GM12878 (cell line): ENCODE measurements at regions not wholly inside any gene's neighbourhood (a gene's known extent, or its start where the extent isn't known, plus 50 kb on each side); places are given as distances from the start of the nearest gene placed in this dataset.

ENCODE experiments used
- ATAC-seq: fragments of 200-7000 bp; cut with Tn5 transposase; 3 replicates; pipeline ENCODE4 v1.9.1; 2020; ENCODE audit warnings: mild to moderate bottlenecking, moderate library complexity
- BruUV-seq: library from RNA; stranded (reverse); fragments of 400-500 nt; replicated peaks from 2 replicates; lab custom pipeline; 2021; lab: Mats Ljungman, UMichigan
- CTCF ChIA-PET: fragments of 300-600 bp; sonication (Branson Sonifier 250); formaldehyde crosslinking; extraction: SDS; loops from one replicate; lab custom pipeline; 2021; ENCODE audit warnings: inconsistent platforms; lab: Yijun Ruan, JAX
- POLR2A ChIA-PET: fragments of 350-600 bp; formaldehyde crosslinking; extraction: SDS; loops from one replicate; lab custom pipeline; 2021; ENCODE audit warnings: inconsistent platforms; lab: Charles Lee
- RAD21 ChIA-PET: fragments of 300-600 bp; sonication (Branson Sonifier 250); formaldehyde crosslinking; loops from one replicate; lab custom pipeline; 2023; ENCODE audit warnings: antibody characterized with exemption; ENCODE audit not compliant: unreplicated experiment; lab: Charles Lee
- SMC1A ChIA-PET: fragments of 300-600 bp; sonication (Branson Sonifier 250); formaldehyde crosslinking; loops from one replicate; lab custom pipeline; 2023; ENCODE audit not compliant: unreplicated experiment, uncharacterized antibody; lab: Charles Lee
- DNase-seq: peaks from one replicate; pipeline ENCODE4 v3.0.0-alpha.2; 2011; ENCODE audit warnings: low read depth, low spot score
- FAIRE-seq: peaks from 3 replicates; lab custom pipeline; 2011; peaks lifted over from hg19 to GRCh38; lab: Jason Lieb, UNC
- H2AFZ ChIP-seq: 2 replicates; pipeline ENCODE4 v1.6.0; 2011; ENCODE audit warnings: low read depth, low read length, control low read depth; ENCODE audit not compliant: control insufficient read depth
- H3K27ac ChIP-seq: 2 replicates; pipeline ENCODE4 v1.5.1; 2011; ENCODE audit warnings: control low read depth; ENCODE audit not compliant: control insufficient read depth, insufficient read depth
- H3K27me3 ChIP-seq, 2 experiments: replicated peaks in 1 of 2; 2 replicates each; pipeline versions ENCODE4 v1.6.0 to v1.6.1; 2011; ENCODE audit warnings: low read length in 1 of 2; ENCODE audit not compliant: control insufficient read depth in 2 of 2, insufficient read depth in 2 of 2
- H3K36me3 ChIP-seq, 2 experiments: 2 replicates each; pipeline ENCODE4 v1.5.1; 2011; ENCODE audit warnings: low read length in 1 of 2; ENCODE audit not compliant: control insufficient read depth in 2 of 2, insufficient read depth in 2 of 2
- H3K4me1 ChIP-seq: 2 replicates; pipeline ENCODE4 v1.6.1; 2011; ENCODE audit warnings: mild to moderate bottlenecking, low read length, moderate library complexity, mixed read lengths; ENCODE audit not compliant: control insufficient read depth, insufficient read depth
- H3K4me2 ChIP-seq: 2 replicates; pipeline ENCODE4 v1.6.0; 2011; ENCODE audit warnings: control low read depth; ENCODE audit not compliant: control insufficient read depth, insufficient read depth
- H3K4me3 ChIP-seq: fragments of 200-600 bp; sonication (generic); 2 replicates; pipeline ENCODE4 v1.5.1; 2016
- H3K79me2 ChIP-seq: 2 replicates; pipeline ENCODE4 v1.6.0; 2011; ENCODE audit warnings: low read length; ENCODE audit not compliant: control insufficient read depth, insufficient read depth
- H3K9ac ChIP-seq: 2 replicates; pipeline ENCODE4 v1.8.0; 2011; ENCODE audit warnings: low read length, control low read depth, mixed read lengths; ENCODE audit not compliant: control insufficient read depth, insufficient read depth
- H3K9me3 ChIP-seq: replicated peaks from 3 replicates; pipeline ENCODE4 v1.5.1; 2011; ENCODE audit warnings: mild to moderate bottlenecking, low read length; ENCODE audit not compliant: control insufficient read depth, insufficient read depth
- H4K20me1 ChIP-seq: 2 replicates; pipeline ENCODE4 v1.6.0; 2011; ENCODE audit not compliant: control insufficient read depth, insufficient read depth
- DPF2 ChIP-seq: fragments of 450-650 bp; IDR thresholded peaks from 2 replicates; pipeline ENCODE4 v1.6.1; 2017; ENCODE audit warnings: mild to moderate bottlenecking
- EED ChIP-seq: sonication (generic); IDR thresholded peaks from 2 replicates; pipeline ENCODE4 v1.6.1; 2016; ENCODE audit warnings: antibody characterized with exemption, low read depth
- EGR1 ChIP-seq, 2 experiments: IDR thresholded peaks; 1 replicate in 1 of 2; 2 replicates in 1 of 2; pipeline ENCODE4 v1.6.1; 2011 to 2012; ENCODE audit warnings: low read depth in 2 of 2, low read length in 2 of 2, borderline replicate concordance in 1 of 2, mild to moderate bottlenecking in 1 of 2, moderate library complexity in 1 of 2
- IRF5 ChIP-seq: fragments of 450-650 bp; IDR thresholded peaks from 2 replicates; pipeline ENCODE4 v1.6.1; 2017; ENCODE audit warnings: borderline replicate concordance
- MYB ChIP-seq: fragments of 150-350 bp; IDR thresholded peaks from 2 replicates; pipeline ENCODE4 v1.6.1; 2014; ENCODE audit warnings: mild to moderate bottlenecking, low read depth, low read length, borderline replicate concordance
- RUNX3 ChIP-seq: IDR thresholded peaks from 2 replicates; pipeline ENCODE4 v1.6.1; 2012; ENCODE audit warnings: low read length, inconsistent platforms
- SIX5 ChIP-seq: IDR thresholded peaks from 2 replicates; pipeline ENCODE4 v1.6.1; 2011; ENCODE audit warnings: mild to moderate bottlenecking, low read depth, low read length, moderate library complexity; ENCODE audit not compliant: severe bottlenecking
- TARDBP ChIP-seq: IDR thresholded peaks from 2 replicates; pipeline ENCODE4 v1.6.1; 2016; ENCODE audit warnings: borderline replicate concordance
- YBX1 ChIP-seq: fragments of 450-650 bp; IDR thresholded peaks from 2 replicates; pipeline ENCODE4 v1.6.1; 2016; ENCODE audit warnings: antibody characterized with exemption
- WGBS: methylation state at CpG from one replicate; pipeline ENCODE4 v1.1.6; 2016; ENCODE audit warnings: low lambda C conversion rate; ENCODE audit not compliant: insufficient replicate concordance, insufficient coverage; ENCODE audit errors: missing lambda C conversion rate; 5-methylcytosine and 5-hydroxymethylcytosine counted together
- in situ Hi-C: fragments of 300-500 bp; cut with MboI; formaldehyde crosslinking; loops from 9 replicates; pipeline ENCODE4 v1.14.3; 2018; ENCODE audit warnings: mixed read lengths
- intact Hi-C: fragments of 100-400 bp; cut with micrococcal nuclease; formaldehyde crosslinking; loops from one replicate; pipeline ENCODE4 v1.14.2; 2022; ENCODE audit not compliant: unreplicated experiment

- intact Hi-C loops (no loop called here), in situ Hi-C loops (no loop called here)
- Histone ChIP-seq H3K4me1 (no peaks in the 10 kb centered on the region), H3K4me3 (no peak overlapping the region), H2AFZ (no peak overlapping the region), H3K27ac (no peak overlapping the region), H3K9ac (no peak overlapping the region), H4K20me1 (no peaks in the 10 kb centered on the region), H3K4me2 (no peak overlapping the region), H3K9me3 (no peaks in the 10 kb centered on the region), H3K27me3 (no peaks in the 10 kb centered on the region; a peak in 1 of 4 replicates), H3K79me2 (no peaks in the 10 kb centered on the region), H3K36me3 (no peaks in the 10 kb centered on the region)
- FAIRE-seq (no peak), ATAC-seq (no peak), DNase-seq (no peak)
- RAD21 ChIA-PET, result no interaction called here
- CTCF ChIA-PET, result no interaction called here
- POLR2A ChIA-PET, result no interaction called here
- TF ChIP-seq EGR1 (IDR thresholded peaks at IDR 0.05; ENCODE audit: borderline replicate concordance in 1 of 2, low read depth in 2 of 2, low read length in 2 of 2) (no peak), MYB (no peak)
- SMC1A ChIA-PET, result no interaction called here
- 7% methylated on average over 5 of the region's 5 CpGs for WGBS
- BruUV-seq, result no TSS peak
These were observed 72.3 kb downstream of the RPL22L1 start for GRCh38 chr3:170797685-170798084.

GRCh38 chr3:170792471-170792870, 77.5 kb downstream of the RPL22L1 start:
- CTCF ChIA-PET, result no interaction called here
- in situ Hi-C loops, result no loop called here

More at GRCh38 chr3:170792471-170792870, 77.5 kb downstream of the RPL22L1 start:
- no peaks in the 10 kb centered on the region for H3K36me3 ChIP-seq
- H4K20me1 ChIP-seq, result no peaks in the 10 kb centered on the region
- H3K27me3 ChIP-seq, result no peaks in the 10 kb centered on the region; a peak in 2 of 4 replicates
- TF ChIP-seq RUNX3 (no peak), YBX1 (no peak), IRF5 (no peak), TARDBP (no peak), DPF2 (no peak), EED (no peak), SIX5 (no peak)
- intact Hi-C loops, result no loop called here
- no TSS peak for BruUV-seq
- ATAC-seq, result no peak
- no peak for DNase-seq
- no peak overlapping the region for H3K9ac ChIP-seq
- 41% methylated on average over 1 of the region's 1 CpG for WGBS
- H2AFZ ChIP-seq, result no peak overlapping the region
- ChIA-PET RAD21 (interaction anchor here (0.6 kb wide), 1 partner anchor 84 kb away, joined by 4 read pairs; no protein-coding TSS in a partner anchor), SMC1A (interaction anchor here (1.1 kb wide), 1 partner anchor 12 kb away, joined by 4 read pairs; no protein-coding TSS in a partner anchor), POLR2A (no interaction called here)
- H3K27ac ChIP-seq, result no peak overlapping the region
- H3K4me3 ChIP-seq, result no peak overlapping the region
- no peak overlapping the region for H3K4me2 ChIP-seq
- H3K79me2 ChIP-seq, result no peaks in the 10 kb centered on the region
- no peak for FAIRE-seq
- H3K9me3 ChIP-seq, result no peaks in the 10 kb centered on the region
- no peaks in the 10 kb centered on the region for H3K4me1 ChIP-seq
